Bronchial epithelial cell (primary cell): ENCODE measurements at regions not wholly inside any gene's neighbourhood (a gene's known extent, or its start where the extent isn't known, plus 50 kb on each side); places are given as distances from the start of the nearest gene placed in this dataset.

ENCODE experiments used
- DNase-seq: peaks from one replicate; pipeline ENCODE4 v3.0.0-alpha.2; 2010; ENCODE audit warnings: low read depth
- FAIRE-seq: peaks from 2 replicates; lab custom pipeline; 2011; peaks lifted over from hg19 to GRCh38; lab: Jason Lieb, UNC
- H3K27me3 ChIP-seq: 2 replicates; pipeline ENCODE4 v1.5.1; 2011; ENCODE audit warnings: low read length; ENCODE audit not compliant: control insufficient read depth, insufficient read depth
- H3K36me3 ChIP-seq: 2 replicates; pipeline ENCODE4 v1.5.1; 2011; ENCODE audit warnings: low read length; ENCODE audit not compliant: control insufficient read depth, insufficient read depth
- H3K4me3 ChIP-seq: 2 replicates; pipeline ENCODE4 v1.5.1; 2011; ENCODE audit warnings: mild to moderate bottlenecking, low read depth, low read length, control low read depth
- CTCF ChIP-seq: IDR thresholded peaks from 2 replicates; pipeline ENCODE4 v1.5.1; 2011; ENCODE audit warnings: mild to moderate bottlenecking, moderate library complexity, low read length, control low read depth, inconsistent platforms; ENCODE audit not compliant: insufficient read depth, severe bottlenecking

GRCh38 chrX:76228499-76228898 lies 55.6 kb downstream of the PBDC1 start:
- no peak overlapping the region for H3K4me3 ChIP-seq
- H3K36me3 ChIP-seq = no peaks in the 10 kb centered on the region
- DNase-seq (no peak), FAIRE-seq (no peak)
- TF ChIP-seq CTCF = no peak
- H3K27me3 ChIP-seq = no peaks in the 10 kb centered on the region

- no peak for DNase-seq
- Histone ChIP-seq H3K4me3 (no peak overlapping the region), H3K27me3 (no peaks in the 10 kb centered on the region), H3K36me3 (no peaks in the 10 kb centered on the region)
- TF ChIP-seq CTCF = no peak
- FAIRE-seq = no peak
Measured at GRCh38 chrX:76248901-76249300, 76.0 kb downstream of the PBDC1 start.

GRCh38 chrX:76253432-76253831 lies 80.6 kb downstream of the PBDC1 start:
- no peaks in the 10 kb centered on the region for H3K27me3 ChIP-seq
- DNase-seq (peak; percentile 34), FAIRE-seq (no peak)
- no peaks in the 10 kb centered on the region for H3K36me3 ChIP-seq
- TF ChIP-seq CTCF = peak; percentile 40
- H3K4me3 ChIP-seq = no peak overlapping the region

GRCh38 chrX:76279007-76279406 lies 106.1 kb downstream of the PBDC1 start:
- peak; percentile 47 for TF ChIP-seq CTCF
- peak; percentile 33 for DNase-seq
- no peak for FAIRE-seq
- Histone ChIP-seq H3K4me3 (no peak overlapping the region), H3K27me3 (no peaks in the 10 kb centered on the region), H3K36me3 (no peaks in the 10 kb centered on the region)
